Gastroesophageal sphincter (tissue), 3 donors: ENCODE measurements at regions not wholly inside any gene's neighbourhood (a gene's known extent, or its start where the extent isn't known, plus 50 kb on each side); places are given as distances from the start of the nearest gene placed in this dataset.

Experiments used
- POLR2A ChIP-seq, 2 donors: fragments of 450-650 bp; IDR thresholded peaks; one replicate each; pipeline ENCODE4 v1.6.1; 2017; ENCODE audit warnings: antibody characterized with exemption in 2 of 2, mild to moderate bottlenecking in 2 of 2, moderate library complexity in 1 of 2
- TF ChIP-seq, protein P1 (sequence below), 4 experiments: fragments of 200-600 bp in 2 of 4; fragments of 450-650 bp in 2 of 4; sonication (generic) in 1 of 4; IDR thresholded peaks; one replicate each; pipeline ENCODE4 v1.5.1; 2017 to 2019; ENCODE audit warnings: antibody characterized with exemption in 4 of 4, mild to moderate bottlenecking in 2 of 4, moderate library complexity in 2 of 4

DNA sequence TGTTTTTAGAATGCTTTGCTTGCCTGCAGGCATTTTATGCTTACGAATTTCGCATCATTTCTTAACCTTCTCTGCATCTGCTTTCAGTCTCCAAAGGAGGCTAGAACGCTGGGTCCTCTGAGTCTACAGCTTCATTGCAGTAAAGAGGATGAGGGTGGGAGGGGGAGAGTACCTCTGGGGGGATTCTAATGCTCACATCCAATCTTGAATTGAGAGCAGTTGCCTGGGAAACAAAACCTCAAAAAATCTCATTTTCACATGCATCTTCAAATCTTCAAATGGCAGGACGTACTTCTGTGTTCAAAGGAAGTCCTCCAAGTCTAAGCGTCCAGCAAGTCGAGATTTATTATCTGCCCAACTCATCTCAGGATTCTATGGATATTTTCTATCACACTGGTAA lies 100.7 kb upstream of the PRKCQ start:
- TF ChIP-seq, protein P1, sequence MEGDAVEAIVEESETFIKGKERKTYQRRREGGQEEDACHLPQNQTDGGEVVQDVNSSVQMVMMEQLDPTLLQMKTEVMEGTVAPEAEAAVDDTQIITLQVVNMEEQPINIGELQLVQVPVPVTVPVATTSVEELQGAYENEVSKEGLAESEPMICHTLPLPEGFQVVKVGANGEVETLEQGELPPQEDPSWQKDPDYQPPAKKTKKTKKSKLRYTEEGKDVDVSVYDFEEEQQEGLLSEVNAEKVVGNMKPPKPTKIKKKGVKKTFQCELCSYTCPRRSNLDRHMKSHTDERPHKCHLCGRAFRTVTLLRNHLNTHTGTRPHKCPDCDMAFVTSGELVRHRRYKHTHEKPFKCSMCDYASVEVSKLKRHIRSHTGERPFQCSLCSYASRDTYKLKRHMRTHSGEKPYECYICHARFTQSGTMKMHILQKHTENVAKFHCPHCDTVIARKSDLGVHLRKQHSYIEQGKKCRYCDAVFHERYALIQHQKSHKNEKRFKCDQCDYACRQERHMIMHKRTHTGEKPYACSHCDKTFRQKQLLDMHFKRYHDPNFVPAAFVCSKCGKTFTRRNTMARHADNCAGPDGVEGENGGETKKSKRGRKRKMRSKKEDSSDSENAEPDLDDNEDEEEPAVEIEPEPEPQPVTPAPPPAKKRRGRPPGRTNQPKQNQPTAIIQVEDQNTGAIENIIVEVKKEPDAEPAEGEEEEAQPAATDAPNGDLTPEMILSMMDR (IDR thresholded peaks at IDR 0.05), result no peak
- no peak for TF ChIP-seq POLR2A (IDR thresholded peaks at IDR 0.05)
